HFFc6 (cell line): ENCODE measurements at regions not wholly inside any gene's neighbourhood (a gene's known extent, or its start where the extent isn't known, plus 50 kb on each side); places are given as distances from the start of the nearest gene placed in this dataset.

ENCODE experiments used
- DNase-seq: peaks from one replicate; pipeline ENCODE4 v3.0.0-alpha.2; 2018
- H3K27ac Mint-ChIP-seq: 2 replicates; pipeline ENCODE4 v1.8.0; 2020; ENCODE audit warnings: mild to moderate bottlenecking, mixed read lengths
- H3K27me3 Mint-ChIP-seq: 2 replicates; pipeline ENCODE4 v1.8.0; 2021; ENCODE audit warnings: mild to moderate bottlenecking, moderate library complexity, mixed read lengths; ENCODE audit not compliant: insufficient read depth
- H3K36me3 Mint-ChIP-seq: 2 replicates; pipeline ENCODE4 v1.8.0; 2021; ENCODE audit warnings: low read depth, mixed read lengths
- H3K4me1 Mint-ChIP-seq: 2 replicates; pipeline ENCODE4 v1.8.0; 2020; ENCODE audit warnings: low read depth, mixed read lengths
- H3K4me3 Mint-ChIP-seq: 2 replicates; pipeline ENCODE4 v1.8.0; 2020; ENCODE audit warnings: mild to moderate bottlenecking, moderate library complexity, mixed read lengths
- H3K9me3 Mint-ChIP-seq: 2 replicates; pipeline ENCODE4 v1.8.0; 2020; ENCODE audit warnings: mild to moderate bottlenecking, mixed read lengths
- TF ChIP-seq, protein P1 (sequence below): fragments of 200-600 bp; sonication (generic); IDR thresholded peaks from 2 replicates; pipeline ENCODE4 v1.5.0; 2021; ENCODE audit warnings: antibody characterized with exemption, mild to moderate bottlenecking

DNA sequence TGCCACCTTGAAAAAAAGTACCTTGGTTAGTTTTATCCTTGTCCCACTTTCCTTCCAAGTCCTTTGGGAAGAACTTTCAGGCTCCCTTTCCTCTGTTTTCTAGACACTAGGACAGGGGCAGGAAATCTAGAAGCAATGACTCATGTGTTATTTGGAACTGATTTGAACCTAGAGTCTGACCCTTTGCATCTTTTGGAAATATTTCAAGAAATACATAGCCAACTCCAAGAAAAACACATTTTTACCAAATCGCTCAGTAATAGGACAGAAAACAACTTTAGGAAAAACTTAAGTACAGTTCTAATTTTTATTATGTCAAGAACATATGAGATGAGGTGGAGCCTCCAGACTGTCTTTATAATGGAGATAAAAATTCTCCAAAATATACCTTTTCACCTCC lies 292.4 kb downstream of the PTBP2 start:
- Mint-ChIP-seq H3K9me3 (no peaks in the 10 kb centered on the region), H3K27me3 (no peaks in the 10 kb centered on the region; the same call in none of the 2 replicates), H3K4me3 (no peak overlapping the region; the same call in 1 of the 2 replicates), H3K27ac (no peak overlapping the region), H3K36me3 (no peaks in the 10 kb centered on the region), H3K4me1 (peaks cover 29% of the 10 kb centered on the region)
- peak; percentile 49 for DNase-seq
- TF ChIP-seq, protein P1, sequence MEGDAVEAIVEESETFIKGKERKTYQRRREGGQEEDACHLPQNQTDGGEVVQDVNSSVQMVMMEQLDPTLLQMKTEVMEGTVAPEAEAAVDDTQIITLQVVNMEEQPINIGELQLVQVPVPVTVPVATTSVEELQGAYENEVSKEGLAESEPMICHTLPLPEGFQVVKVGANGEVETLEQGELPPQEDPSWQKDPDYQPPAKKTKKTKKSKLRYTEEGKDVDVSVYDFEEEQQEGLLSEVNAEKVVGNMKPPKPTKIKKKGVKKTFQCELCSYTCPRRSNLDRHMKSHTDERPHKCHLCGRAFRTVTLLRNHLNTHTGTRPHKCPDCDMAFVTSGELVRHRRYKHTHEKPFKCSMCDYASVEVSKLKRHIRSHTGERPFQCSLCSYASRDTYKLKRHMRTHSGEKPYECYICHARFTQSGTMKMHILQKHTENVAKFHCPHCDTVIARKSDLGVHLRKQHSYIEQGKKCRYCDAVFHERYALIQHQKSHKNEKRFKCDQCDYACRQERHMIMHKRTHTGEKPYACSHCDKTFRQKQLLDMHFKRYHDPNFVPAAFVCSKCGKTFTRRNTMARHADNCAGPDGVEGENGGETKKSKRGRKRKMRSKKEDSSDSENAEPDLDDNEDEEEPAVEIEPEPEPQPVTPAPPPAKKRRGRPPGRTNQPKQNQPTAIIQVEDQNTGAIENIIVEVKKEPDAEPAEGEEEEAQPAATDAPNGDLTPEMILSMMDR: no peak

GRCh38 chr1:97014426-97014825 lies 292.8 kb downstream of the PTBP2 start:
- Mint-ChIP-seq H3K36me3 (no peaks in the 10 kb centered on the region), H3K9me3 (no peaks in the 10 kb centered on the region), H3K4me1 (peaks cover 29% of the 10 kb centered on the region), H3K4me3 (no peak overlapping the region), H3K27me3 (no peaks in the 10 kb centered on the region; the same call in none of the 2 replicates), H3K27ac (no peak overlapping the region)
- DNase-seq: no peak
- TF ChIP-seq, protein P1: no peak

- no peaks in the 10 kb centered on the region for H3K36me3 Mint-ChIP-seq
- no peak overlapping the region for H3K27ac Mint-ChIP-seq
- no peaks in the 10 kb centered on the region for H3K9me3 Mint-ChIP-seq
- no peaks in the 10 kb centered on the region; the same call in 1 of the 2 replicates for H3K27me3 Mint-ChIP-seq
- no peak for DNase-seq
- TF ChIP-seq, protein P1: peak; percentile 3; the same call in 1 of the 2 replicates
- peaks cover 20% of the 10 kb centered on the region for H3K4me1 Mint-ChIP-seq
- no peak overlapping the region for H3K4me3 Mint-ChIP-seq
Observed at GRCh38 chr1:97017895-97018294, 296.3 kb downstream of the PTBP2 start.
